ENCODE measurements at regions not wholly inside any gene's neighbourhood (a gene's known extent, or its start where the extent isn't known, plus 50 kb on each side); places are given as distances from the start of the nearest gene placed in this dataset.

- no peaks in the 10 kb centered on the region for H3K36me3 ChIP-seq (ENCODE audit: control insufficient read depth, low read length)
- H3K4me1 ChIP-seq (ENCODE audit: control insufficient read depth, low read length): no peaks in the 10 kb centered on the region
- no peaks in the 10 kb centered on the region for H3F3A ChIP-seq (ENCODE audit: control insufficient read depth, insufficient read depth)
- H3K4me2 ChIP-seq (ENCODE audit: low read length): no peak overlapping the region
- H3K4me3 ChIP-seq (ENCODE audit: low read length): no peak overlapping the region
- no peak overlapping the region for H3K27ac ChIP-seq (ENCODE audit: low read depth, low read length)
- no peaks in the 10 kb centered on the region for H4K20me1 ChIP-seq (ENCODE audit: control insufficient read depth, insufficient read depth, low read depth, low read length)
- no peaks in the 10 kb centered on the region for H3K9me3 ChIP-seq (ENCODE audit: control insufficient read depth, insufficient read depth, low read length)
- H3K27me3 ChIP-seq (ENCODE audit: control insufficient read depth, low read length): no peaks in the 10 kb centered on the region
- TF ChIP-seq CTCF (IDR thresholded peaks at IDR 0.05; ENCODE audit: low read depth, low read length, poor library complexity, severe bottlenecking) (no peak), EZH2phosphoT487 (IDR thresholded peaks at IDR 0.05; ENCODE audit: borderline replicate concordance, low read length) (no peak)
- H3K79me2 ChIP-seq (ENCODE audit: control insufficient read depth, low read length): no peaks in the 10 kb centered on the region
- no peaks in the 10 kb centered on the region for H3K9me2 ChIP-seq (replicated peaks; ENCODE audit: control insufficient read depth, low read length)
These were observed 252.8 kb upstream of the MMS22L start for GRCh38 chr6:97535800-97536199.

- no peaks in the 10 kb centered on the region for H3K9me2 ChIP-seq (replicated peaks; ENCODE audit: control insufficient read depth, low read length)
- no peaks in the 10 kb centered on the region for H3K36me3 ChIP-seq (ENCODE audit: control insufficient read depth, low read length)
- no peaks in the 10 kb centered on the region for H3K79me2 ChIP-seq (ENCODE audit: control insufficient read depth, low read length)
- TF ChIP-seq CTCF (IDR thresholded peaks at IDR 0.05; ENCODE audit: low read depth, low read length, poor library complexity, severe bottlenecking): no peak
- no peak for TF ChIP-seq EZH2phosphoT487 (IDR thresholded peaks at IDR 0.05; ENCODE audit: borderline replicate concordance, low read length)
- no peak overlapping the region for H3K4me3 ChIP-seq (ENCODE audit: low read length)
- no peak overlapping the region for H3K27ac ChIP-seq (ENCODE audit: low read depth, low read length)
- H3F3A ChIP-seq (ENCODE audit: control insufficient read depth, insufficient read depth): no peaks in the 10 kb centered on the region
- no peaks in the 10 kb centered on the region for H3K9me3 ChIP-seq (ENCODE audit: control insufficient read depth, insufficient read depth, low read length)
- no peaks in the 10 kb centered on the region for H4K20me1 ChIP-seq (ENCODE audit: control insufficient read depth, insufficient read depth, low read depth, low read length)
- H3K4me1 ChIP-seq (ENCODE audit: control insufficient read depth, low read length): no peaks in the 10 kb centered on the region
- no peak overlapping the region for H3K4me2 ChIP-seq (ENCODE audit: low read length)
- no peaks in the 10 kb centered on the region for H3K27me3 ChIP-seq (ENCODE audit: control insufficient read depth, low read length)
These were observed 265.3 kb upstream of the MMS22L start for GRCh38 chr6:97548354-97548753.

- Histone ChIP-seq H3K27ac (ENCODE audit: low read depth, low read length) (no peak overlapping the region), H3K4me2 (ENCODE audit: low read length) (no peak overlapping the region), H3F3A (ENCODE audit: control insufficient read depth, insufficient read depth) (no peaks in the 10 kb centered on the region), H3K36me3 (ENCODE audit: control insufficient read depth, low read length) (no peaks in the 10 kb centered on the region), H3K27me3 (ENCODE audit: control insufficient read depth, low read length) (no peaks in the 10 kb centered on the region), H3K9me3 (ENCODE audit: control insufficient read depth, insufficient read depth, low read length) (no peaks in the 10 kb centered on the region), H3K4me3 (ENCODE audit: low read length) (no peak overlapping the region), H3K9me2 (replicated peaks; ENCODE audit: control insufficient read depth, low read length) (no peaks in the 10 kb centered on the region), H3K4me1 (ENCODE audit: control insufficient read depth, low read length) (no peaks in the 10 kb centered on the region), H4K20me1 (ENCODE audit: control insufficient read depth, insufficient read depth, low read depth, low read length) (no peaks in the 10 kb centered on the region), H3K79me2 (ENCODE audit: control insufficient read depth, low read length) (no peaks in the 10 kb centered on the region)
- TF ChIP-seq EZH2phosphoT487 (IDR thresholded peaks at IDR 0.05; ENCODE audit: borderline replicate concordance, low read length) (no peak), CTCF (IDR thresholded peaks at IDR 0.05; ENCODE audit: low read depth, low read length, poor library complexity, severe bottlenecking) (no peak)
These were observed 274.3 kb upstream of the MMS22L start for GRCh38 chr6:97557355-97557754.

GRCh38 chr6:97563529-97563928 is 280.5 kb upstream of the MMS22L start:
- no peak overlapping the region for H3K4me2 ChIP-seq (ENCODE audit: low read length)
- no peaks in the 10 kb centered on the region for H3K36me3 ChIP-seq (ENCODE audit: control insufficient read depth, low read length)
- no peaks in the 10 kb centered on the region for H3K4me1 ChIP-seq (ENCODE audit: control insufficient read depth, low read length)
- no peaks in the 10 kb centered on the region for H3K9me2 ChIP-seq (replicated peaks; ENCODE audit: control insufficient read depth, low read length)
- H3K79me2 ChIP-seq (ENCODE audit: control insufficient read depth, low read length): no peaks in the 10 kb centered on the region
- H3K27me3 ChIP-seq (ENCODE audit: control insufficient read depth, low read length): no peaks in the 10 kb centered on the region
- no peaks in the 10 kb centered on the region for H4K20me1 ChIP-seq (ENCODE audit: control insufficient read depth, insufficient read depth, low read depth, low read length)
- no peak overlapping the region for H3K27ac ChIP-seq (ENCODE audit: low read depth, low read length)
- no peaks in the 10 kb centered on the region for H3K9me3 ChIP-seq (ENCODE audit: control insufficient read depth, insufficient read depth, low read length)
- no peaks in the 10 kb centered on the region for H3F3A ChIP-seq (ENCODE audit: control insufficient read depth, insufficient read depth)
- no peak overlapping the region for H3K4me3 ChIP-seq (ENCODE audit: low read length)
- TF ChIP-seq EZH2phosphoT487 (IDR thresholded peaks at IDR 0.05; ENCODE audit: borderline replicate concordance, low read length) (no peak), CTCF (IDR thresholded peaks at IDR 0.05; ENCODE audit: low read depth, low read length, poor library complexity, severe bottlenecking) (no peak)
